GM12801 (cell line): ENCODE measurements at regions not wholly inside any gene's neighbourhood (a gene's known extent, or its start where the extent isn't known, plus 50 kb on each side); places are given as distances from the start of the nearest gene placed in this dataset.

Experiments
- TF ChIP-seq, protein P1 (sequence below): IDR thresholded peaks from one replicate; pipeline ENCODE4 v1.5.1; 2011; ENCODE audit warnings: control low read depth; ENCODE audit not compliant: insufficient read length; ENCODE audit errors: extremely low read depth

DNA sequence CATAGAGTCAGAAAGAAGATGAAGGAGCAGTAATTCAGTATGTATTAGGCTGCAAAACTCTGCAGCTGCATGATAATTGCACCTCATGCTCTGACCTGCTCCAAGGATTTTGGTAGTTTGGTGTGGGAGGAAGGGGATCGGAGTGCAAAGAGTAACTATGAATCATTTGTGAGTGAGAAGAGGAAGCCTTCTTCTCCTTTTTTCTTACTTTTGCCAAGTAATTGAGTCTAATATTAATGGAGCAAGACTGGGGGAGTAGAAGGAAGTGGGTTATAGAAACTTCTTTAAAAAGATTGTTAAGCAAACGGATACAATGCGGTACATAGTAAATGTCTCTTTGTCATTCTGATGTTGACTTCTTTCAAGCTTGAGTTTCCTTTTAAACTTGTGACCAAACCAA is 276.5 kb downstream of the EDEM1 start:
- TF ChIP-seq, protein P1, sequence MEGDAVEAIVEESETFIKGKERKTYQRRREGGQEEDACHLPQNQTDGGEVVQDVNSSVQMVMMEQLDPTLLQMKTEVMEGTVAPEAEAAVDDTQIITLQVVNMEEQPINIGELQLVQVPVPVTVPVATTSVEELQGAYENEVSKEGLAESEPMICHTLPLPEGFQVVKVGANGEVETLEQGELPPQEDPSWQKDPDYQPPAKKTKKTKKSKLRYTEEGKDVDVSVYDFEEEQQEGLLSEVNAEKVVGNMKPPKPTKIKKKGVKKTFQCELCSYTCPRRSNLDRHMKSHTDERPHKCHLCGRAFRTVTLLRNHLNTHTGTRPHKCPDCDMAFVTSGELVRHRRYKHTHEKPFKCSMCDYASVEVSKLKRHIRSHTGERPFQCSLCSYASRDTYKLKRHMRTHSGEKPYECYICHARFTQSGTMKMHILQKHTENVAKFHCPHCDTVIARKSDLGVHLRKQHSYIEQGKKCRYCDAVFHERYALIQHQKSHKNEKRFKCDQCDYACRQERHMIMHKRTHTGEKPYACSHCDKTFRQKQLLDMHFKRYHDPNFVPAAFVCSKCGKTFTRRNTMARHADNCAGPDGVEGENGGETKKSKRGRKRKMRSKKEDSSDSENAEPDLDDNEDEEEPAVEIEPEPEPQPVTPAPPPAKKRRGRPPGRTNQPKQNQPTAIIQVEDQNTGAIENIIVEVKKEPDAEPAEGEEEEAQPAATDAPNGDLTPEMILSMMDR: no peak

DNA sequence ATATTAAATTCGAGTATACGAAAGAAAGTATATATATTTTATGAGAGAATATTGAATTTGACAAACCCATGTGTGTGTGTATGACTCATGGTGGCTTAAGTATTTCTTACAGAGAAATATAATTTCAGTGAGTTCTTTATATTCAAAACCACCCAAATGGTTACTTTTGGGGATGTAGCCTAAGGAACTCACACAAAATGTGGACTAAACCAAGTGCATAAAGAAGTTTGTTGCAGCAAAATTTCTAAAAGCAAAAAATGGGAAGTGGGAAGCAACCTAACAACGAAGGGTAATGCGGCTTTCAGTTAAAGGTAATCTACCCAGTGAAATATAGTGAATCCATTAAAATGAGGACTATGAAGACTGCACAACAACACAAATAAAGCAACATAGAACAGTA is 277.1 kb downstream of the EDEM1 start:
- TF ChIP-seq, protein P1: no peak

DNA sequence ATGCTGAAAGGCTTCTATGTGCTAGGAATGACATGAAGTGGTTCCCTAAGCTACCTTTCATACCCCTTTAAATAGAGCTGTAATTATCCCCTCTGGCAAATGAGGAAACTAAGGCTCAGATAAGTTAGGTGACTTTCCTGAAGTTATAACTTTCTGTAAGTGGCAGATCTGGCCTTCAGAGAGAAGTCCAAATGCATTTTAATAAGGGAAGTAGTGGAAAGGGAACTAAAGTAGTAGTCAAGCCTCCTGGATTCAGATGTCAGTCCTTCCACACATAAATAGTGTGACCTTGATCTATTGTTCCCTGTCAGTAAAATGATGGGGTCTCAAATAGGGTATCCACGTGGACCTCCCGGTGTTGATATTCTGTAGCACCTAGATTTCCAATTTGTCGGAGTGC is 277.7 kb downstream of the EDEM1 start:
- TF ChIP-seq, protein P1: no peak

DNA sequence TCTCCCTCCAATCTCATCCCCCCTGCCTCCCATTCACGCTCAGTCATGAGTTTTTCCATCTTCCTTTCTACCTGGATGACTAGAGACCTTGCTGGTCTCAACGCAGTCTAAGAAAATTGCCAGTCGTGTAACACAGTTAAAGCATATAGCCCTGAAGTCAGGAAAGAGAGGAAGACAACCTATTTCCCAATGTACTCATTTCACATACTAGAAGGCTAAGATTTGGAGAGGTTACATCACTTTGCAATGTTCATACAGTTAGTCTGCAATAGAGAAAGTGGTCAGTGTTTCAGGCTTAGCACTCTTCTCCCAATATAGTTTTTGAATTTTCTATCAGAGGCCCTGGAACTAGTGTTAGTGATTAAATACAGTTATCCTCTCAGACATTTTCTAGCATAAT is 278.6 kb downstream of the EDEM1 start:
- TF ChIP-seq, protein P1: no peak

DNA sequence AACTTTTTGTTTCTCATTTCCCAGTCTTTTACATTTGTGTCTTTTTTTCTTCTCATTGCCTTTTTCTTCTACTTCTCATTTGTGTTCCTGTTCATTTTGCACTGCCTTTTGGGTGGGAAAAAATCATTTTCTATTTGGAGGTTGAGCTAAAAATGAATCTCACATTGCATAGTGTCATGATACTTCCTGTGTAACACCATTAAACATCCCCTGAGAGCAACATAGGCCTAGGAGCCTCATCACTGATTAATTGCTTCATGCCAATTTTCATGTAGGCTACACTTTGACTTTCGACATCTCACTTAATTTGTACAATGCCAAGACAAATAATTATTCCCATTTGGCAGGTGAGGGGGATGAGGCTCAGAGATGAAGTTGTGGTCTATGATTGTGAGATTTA is 279.2 kb downstream of the EDEM1 start:
- TF ChIP-seq, protein P1: no peak

DNA sequence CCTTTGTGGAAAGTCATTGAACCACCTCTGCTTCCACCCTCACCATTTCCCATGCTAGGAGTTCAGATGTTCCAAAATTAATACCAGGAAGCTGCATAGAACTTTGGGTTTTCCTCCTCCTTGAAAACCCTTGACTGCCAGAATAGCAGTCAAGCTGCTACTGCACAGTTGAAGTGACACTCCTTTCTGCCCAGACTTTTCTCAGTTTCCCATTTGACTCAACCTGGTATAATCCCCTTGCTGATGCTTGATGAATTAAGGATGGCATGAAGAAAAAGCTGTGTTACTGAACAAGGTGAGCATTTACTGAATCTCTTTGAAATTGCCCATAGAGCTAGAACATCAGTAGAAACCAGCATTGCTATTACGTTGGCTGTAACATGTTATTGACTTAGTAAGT is 286.0 kb downstream of the EDEM1 start:
- TF ChIP-seq, protein P1: no peak

DNA sequence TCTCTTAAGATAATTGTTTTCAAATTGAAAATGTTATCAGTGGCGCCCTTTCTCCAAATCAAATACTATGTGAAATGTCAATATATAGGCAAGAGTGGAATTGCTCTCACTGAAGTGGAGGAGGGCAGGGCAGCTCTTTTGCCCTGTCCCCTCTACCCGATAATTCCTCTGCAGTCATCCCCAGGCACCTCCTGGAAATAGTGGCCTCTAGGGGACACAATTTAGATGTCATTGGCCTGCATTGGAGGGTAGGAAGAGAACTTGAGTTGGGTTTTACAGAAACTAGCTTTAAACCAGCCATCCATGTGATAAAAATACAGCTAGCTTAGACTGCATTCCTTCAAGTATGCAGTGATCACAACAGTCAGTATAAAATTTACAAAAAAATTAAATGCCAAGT is 288.9 kb downstream of the EDEM1 start:
- TF ChIP-seq, protein P1: no peak
